H4 (cell line): ENCODE measurements at regions not wholly inside any gene's neighbourhood (a gene's known extent, or its start where the extent isn't known, plus 50 kb on each side); places are given as distances from the start of the nearest gene placed in this dataset.
"Not testable (repeated sequence)": the region's sequence is repeated elsewhere in the genome, so short reads cannot be mapped to it uniquely, and the experiment has no call there.

Source experiments
- DNase-seq: peaks from one replicate; pipeline ENCODE4 v3.0.0-alpha.2; 2015; ENCODE audit warnings: low spot score

- no peak for DNase-seq
Observed at GRCh38 chr2:123481406-123481805, 543.7 kb upstream of the CNTNAP5 start.

- no peak for DNase-seq
Observed at GRCh38 chr2:123485056-123485455, 540.0 kb upstream of the CNTNAP5 start.

- no peak for DNase-seq
Observed at GRCh38 chr2:123493687-123494086, 531.4 kb upstream of the CNTNAP5 start.

GRCh38 chr2:123495241-123495640, 529.8 kb upstream of the CNTNAP5 start:
- DNase-seq, result no peak

- DNase-seq, result no peak
Observed at GRCh38 chr2:123500346-123500745, 524.7 kb upstream of the CNTNAP5 start.

GRCh38 chr2:123500988-123501387, 524.1 kb upstream of the CNTNAP5 start:
- no peak for DNase-seq

GRCh38 chr2:123502931-123503330, 522.2 kb upstream of the CNTNAP5 start:
- no peak for DNase-seq

- DNase-seq, result no peak
Observed at GRCh38 chr2:123512547-123512946, 512.5 kb upstream of the CNTNAP5 start.

GRCh38 chr2:123513351-123513750, 511.7 kb upstream of the CNTNAP5 start:
- DNase-seq, result no peak

- peak; percentile 9 for DNase-seq
Observed at GRCh38 chr2:123514613-123515207, 510.4 kb upstream of the CNTNAP5 start.

- no peak for DNase-seq
Observed at GRCh38 chr2:123518367-123518766, 506.7 kb upstream of the CNTNAP5 start.

GRCh38 chr2:123521854-123522253, 503.2 kb upstream of the CNTNAP5 start:
- no peak for DNase-seq

GRCh38 chr2:123522498-123522897, 502.6 kb upstream of the CNTNAP5 start:
- DNase-seq, result not testable (repeated sequence)

GRCh38 chr2:123528996-123529707, 495.9 kb upstream of the CNTNAP5 start:
- DNase-seq, result no peak

GRCh38 chr2:123530004-123530403, 495.1 kb upstream of the CNTNAP5 start:
- no peak for DNase-seq

GRCh38 chr2:123532126-123532525, 493.0 kb upstream of the CNTNAP5 start:
- no peak for DNase-seq

GRCh38 chr2:123532994-123533393, 492.1 kb upstream of the CNTNAP5 start:
- peak; percentile 5 for DNase-seq

GRCh38 chr2:123540291-123540690, 484.8 kb upstream of the CNTNAP5 start:
- DNase-seq, result no peak

- no peak for DNase-seq
Observed at GRCh38 chr2:123546353-123546752, 478.7 kb upstream of the CNTNAP5 start.

- DNase-seq, result no peak
Observed at GRCh38 chr2:123563515-123563914, 461.6 kb upstream of the CNTNAP5 start.

GRCh38 chr2:123566291-123566946, 458.7 kb upstream of the CNTNAP5 start:
- no peak for DNase-seq

GRCh38 chr2:123578016-123578415, 447.1 kb upstream of the CNTNAP5 start:
- DNase-seq, result no peak

GRCh38 chr2:123596621-123597020, 428.5 kb upstream of the CNTNAP5 start:
- DNase-seq, result no peak
